Astrocyte (in vitro differentiated cells and primary cell): ENCODE measurements at regions not wholly inside any gene's neighbourhood (a gene's known extent, or its start where the extent isn't known, plus 50 kb on each side); places are given as distances from the start of the nearest gene placed in this dataset.
"Not testable (repeated sequence)": the region's sequence is repeated elsewhere in the genome, so short reads cannot be mapped to it uniquely, and the experiment has no call there.

ENCODE experiments used
- EZH2 ChIP-seq: IDR thresholded peaks from 2 replicates; pipeline ENCODE4 v1.6.1; 2012; ENCODE audit warnings: mild to moderate bottlenecking, low read length, inconsistent platforms; ENCODE audit not compliant: insufficient read depth
- TF ChIP-seq, protein P1 (sequence below): IDR thresholded peaks from 2 replicates; pipeline ENCODE4 v1.5.1; 2011; ENCODE audit warnings: low read depth, mild to moderate bottlenecking, inconsistent platforms, low read length, moderate library complexity; ENCODE audit not compliant: insufficient read depth

- TF ChIP-seq EZH2: not testable (repeated sequence)
- TF ChIP-seq, protein P1, sequence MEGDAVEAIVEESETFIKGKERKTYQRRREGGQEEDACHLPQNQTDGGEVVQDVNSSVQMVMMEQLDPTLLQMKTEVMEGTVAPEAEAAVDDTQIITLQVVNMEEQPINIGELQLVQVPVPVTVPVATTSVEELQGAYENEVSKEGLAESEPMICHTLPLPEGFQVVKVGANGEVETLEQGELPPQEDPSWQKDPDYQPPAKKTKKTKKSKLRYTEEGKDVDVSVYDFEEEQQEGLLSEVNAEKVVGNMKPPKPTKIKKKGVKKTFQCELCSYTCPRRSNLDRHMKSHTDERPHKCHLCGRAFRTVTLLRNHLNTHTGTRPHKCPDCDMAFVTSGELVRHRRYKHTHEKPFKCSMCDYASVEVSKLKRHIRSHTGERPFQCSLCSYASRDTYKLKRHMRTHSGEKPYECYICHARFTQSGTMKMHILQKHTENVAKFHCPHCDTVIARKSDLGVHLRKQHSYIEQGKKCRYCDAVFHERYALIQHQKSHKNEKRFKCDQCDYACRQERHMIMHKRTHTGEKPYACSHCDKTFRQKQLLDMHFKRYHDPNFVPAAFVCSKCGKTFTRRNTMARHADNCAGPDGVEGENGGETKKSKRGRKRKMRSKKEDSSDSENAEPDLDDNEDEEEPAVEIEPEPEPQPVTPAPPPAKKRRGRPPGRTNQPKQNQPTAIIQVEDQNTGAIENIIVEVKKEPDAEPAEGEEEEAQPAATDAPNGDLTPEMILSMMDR: not testable (repeated sequence)
Measured at GRCh38 chr5:40417046-40417810, 262.5 kb upstream of the PTGER4 start.
